Stomach smooth muscle (tissue), 2 donors: ENCODE measurements at regions not wholly inside any gene's neighbourhood (a gene's known extent, or its start where the extent isn't known, plus 50 kb on each side); places are given as distances from the start of the nearest gene placed in this dataset.

Source experiments
- H3K27ac ChIP-seq: one replicate; pipeline ENCODE4 v1.7.0; 2013; ENCODE audit warnings: mild to moderate bottlenecking, low read length, inconsistent platforms
- H3K27me3 ChIP-seq, 2 donors: one replicate each; pipeline ENCODE4 v1.7.0; 2013; ENCODE audit warnings: low read length in 2 of 2; ENCODE audit not compliant: insufficient read depth in 2 of 2, control insufficient read depth in 1 of 2
- H3K36me3 ChIP-seq, 2 donors: one replicate each; pipeline ENCODE4 v1.7.0; 2013; ENCODE audit warnings: low read length in 2 of 2; ENCODE audit not compliant: control insufficient read depth in 2 of 2, insufficient read depth in 2 of 2
- H3K4me1 ChIP-seq: one replicate; pipeline ENCODE4 v1.7.0; 2013; ENCODE audit warnings: low read length; ENCODE audit not compliant: control insufficient read depth, insufficient read depth
- H3K4me3 ChIP-seq, 2 donors: one replicate each; pipeline ENCODE4 v1.7.0; 2013; ENCODE audit warnings: low read length in 2 of 2
- H3K9ac ChIP-seq, 2 donors: one replicate each; pipeline ENCODE4 v1.7.0; 2013; ENCODE audit warnings: low read length in 2 of 2, mild to moderate bottlenecking in 1 of 2
- H3K9me3 ChIP-seq, 2 donors: one replicate each; pipeline ENCODE4 v1.7.0; 2013; ENCODE audit warnings: low read length in 2 of 2; ENCODE audit not compliant: control insufficient read depth in 2 of 2
- donor health status: healthy.
- donor health status: Pancreatic carcinoma.

DNA sequence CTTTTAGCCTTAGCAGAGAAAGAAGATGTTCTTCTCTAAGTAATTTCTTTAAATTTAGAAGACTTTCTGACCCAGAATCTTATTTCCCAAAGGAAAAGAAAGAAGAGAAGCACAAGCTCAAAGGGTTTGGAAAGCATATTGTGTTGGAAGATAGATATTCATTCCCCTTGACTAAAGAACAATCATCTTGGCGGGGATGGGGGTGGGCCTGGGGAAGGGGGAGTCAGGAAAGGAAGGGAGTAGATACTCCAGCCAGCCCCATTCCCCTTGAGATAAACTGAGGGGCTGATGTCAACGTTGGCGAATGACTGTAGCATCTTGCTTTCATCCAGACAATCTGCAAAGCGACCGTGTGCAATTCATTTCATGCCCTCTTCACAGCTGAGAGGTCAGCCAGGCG is 66.5 kb upstream of the SIPA1L2 start:
- Histone ChIP-seq H3K4me1 (peaks cover 7% of the 10 kb centered on the region), H3K27ac (no peak overlapping the region), H3K9ac (no peak overlapping the region), H3K4me3 (no peak overlapping the region), H3K27me3 (no peaks in the 10 kb centered on the region), H3K9me3 (no peaks in the 10 kb centered on the region), H3K36me3 (no peaks in the 10 kb centered on the region)

DNA sequence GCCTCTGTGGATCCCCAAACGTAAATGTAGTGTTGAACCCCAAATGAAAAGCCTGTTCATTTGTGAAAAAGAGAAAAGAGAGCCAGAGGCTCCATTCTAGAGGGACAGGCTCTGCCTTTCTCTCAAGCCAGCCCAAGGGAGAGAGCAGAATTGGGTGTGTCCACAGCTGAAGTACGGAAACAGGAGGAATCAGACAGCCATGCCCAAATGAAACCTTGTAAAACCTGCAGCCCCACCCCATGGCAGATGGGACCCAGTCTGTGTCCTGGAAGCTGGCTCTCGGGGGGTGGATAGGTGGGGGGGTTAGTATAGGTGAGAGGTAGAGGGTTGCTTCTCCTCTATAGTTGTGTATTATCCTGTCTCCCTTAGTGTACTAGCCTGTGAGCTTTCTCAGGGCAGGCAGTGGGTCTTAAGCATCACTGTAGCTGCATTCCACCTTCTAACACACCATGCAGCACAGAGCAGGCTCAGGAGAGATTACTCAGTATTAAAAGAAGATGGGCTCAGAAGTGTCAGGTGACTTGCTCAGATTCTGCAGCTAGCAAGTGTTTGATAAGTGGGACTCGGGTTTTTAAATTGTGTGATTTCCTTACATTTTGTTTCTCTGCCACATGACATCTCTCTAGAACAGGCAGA is 67.4 kb upstream of the SIPA1L2 start:
- Histone ChIP-seq H3K4me3 (no peak overlapping the region), H3K4me1 (peaks cover 7% of the 10 kb centered on the region), H3K9me3 (no peaks in the 10 kb centered on the region), H3K27me3 (no peaks in the 10 kb centered on the region), H3K27ac (no peak overlapping the region), H3K36me3 (no peaks in the 10 kb centered on the region), H3K9ac (no peak overlapping the region)

DNA sequence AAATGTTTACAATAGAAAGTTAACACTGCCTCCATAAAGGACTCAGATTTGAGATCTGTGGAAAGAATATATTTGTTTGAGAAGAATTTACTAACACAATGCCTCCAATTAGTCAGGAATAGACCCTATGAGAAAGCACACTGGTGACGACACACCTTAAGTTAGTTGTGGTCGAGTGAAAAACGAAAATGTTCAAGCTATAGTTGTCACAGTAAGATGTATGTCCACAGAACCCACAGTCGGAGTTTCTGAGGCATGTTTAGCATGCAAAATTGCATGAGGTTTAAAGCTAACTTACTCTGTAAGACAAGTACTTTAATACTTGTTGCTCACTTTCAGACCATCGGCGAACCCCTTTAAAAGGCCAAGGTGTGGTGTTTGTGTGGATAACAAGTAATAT is 69.9 kb upstream of the SIPA1L2 start:
- Histone ChIP-seq H3K9ac (no peak overlapping the region), H3K27ac (no peak overlapping the region), H3K4me1 (no peaks in the 10 kb centered on the region), H3K36me3 (no peaks in the 10 kb centered on the region), H3K27me3 (no peaks in the 10 kb centered on the region), H3K4me3 (no peak overlapping the region), H3K9me3 (no peaks in the 10 kb centered on the region)

DNA sequence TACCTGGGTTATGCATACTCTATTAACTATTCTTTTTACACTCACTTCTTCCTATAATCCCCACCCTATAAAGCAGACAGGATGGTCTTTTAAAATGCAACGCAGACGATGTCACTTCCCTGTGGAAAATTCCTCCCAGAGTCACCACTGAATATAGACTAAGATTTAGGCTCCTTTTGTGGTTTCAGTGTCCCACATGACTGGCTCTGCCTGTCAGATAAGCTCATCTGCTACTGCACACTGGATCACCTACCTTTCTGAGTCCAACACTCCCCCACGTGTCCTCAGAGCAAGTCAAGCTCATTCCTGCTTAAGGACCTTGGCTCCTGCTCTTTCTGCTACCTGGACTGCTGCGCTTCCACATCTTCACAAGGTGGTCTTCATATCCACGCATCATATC is 73.0 kb upstream of the SIPA1L2 start:
- H3K9ac ChIP-seq: no peak overlapping the region
- H3K9me3 ChIP-seq: no peaks in the 10 kb centered on the region
- no peak overlapping the region for H3K4me3 ChIP-seq
- H3K4me1 ChIP-seq: peaks cover 4% of the 10 kb centered on the region
- no peak overlapping the region for H3K27ac ChIP-seq
- no peaks in the 10 kb centered on the region for H3K36me3 ChIP-seq
- H3K27me3 ChIP-seq: no peaks in the 10 kb centered on the region

DNA sequence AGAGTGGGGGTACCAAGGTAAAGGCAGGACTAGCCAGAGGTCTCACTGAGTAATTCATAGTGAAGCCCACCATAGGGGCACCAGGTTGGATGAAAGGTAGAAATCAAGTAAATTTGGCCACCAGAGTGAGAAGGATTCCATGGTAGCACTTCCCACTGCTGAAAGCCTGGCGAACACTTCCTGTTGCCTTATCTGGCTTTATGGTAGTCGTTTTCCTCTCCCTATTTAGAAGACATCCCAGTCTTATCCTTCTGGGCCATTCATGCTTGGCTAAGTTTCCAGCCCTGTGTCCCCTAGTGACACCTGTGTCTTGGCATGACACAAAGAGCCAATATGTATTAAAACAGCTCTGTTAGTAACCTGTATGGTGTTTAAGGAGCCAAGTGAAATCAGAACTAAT is 74.3 kb upstream of the SIPA1L2 start:
- H3K36me3 ChIP-seq: no peaks in the 10 kb centered on the region
- no peak overlapping the region for H3K27ac ChIP-seq

DNA sequence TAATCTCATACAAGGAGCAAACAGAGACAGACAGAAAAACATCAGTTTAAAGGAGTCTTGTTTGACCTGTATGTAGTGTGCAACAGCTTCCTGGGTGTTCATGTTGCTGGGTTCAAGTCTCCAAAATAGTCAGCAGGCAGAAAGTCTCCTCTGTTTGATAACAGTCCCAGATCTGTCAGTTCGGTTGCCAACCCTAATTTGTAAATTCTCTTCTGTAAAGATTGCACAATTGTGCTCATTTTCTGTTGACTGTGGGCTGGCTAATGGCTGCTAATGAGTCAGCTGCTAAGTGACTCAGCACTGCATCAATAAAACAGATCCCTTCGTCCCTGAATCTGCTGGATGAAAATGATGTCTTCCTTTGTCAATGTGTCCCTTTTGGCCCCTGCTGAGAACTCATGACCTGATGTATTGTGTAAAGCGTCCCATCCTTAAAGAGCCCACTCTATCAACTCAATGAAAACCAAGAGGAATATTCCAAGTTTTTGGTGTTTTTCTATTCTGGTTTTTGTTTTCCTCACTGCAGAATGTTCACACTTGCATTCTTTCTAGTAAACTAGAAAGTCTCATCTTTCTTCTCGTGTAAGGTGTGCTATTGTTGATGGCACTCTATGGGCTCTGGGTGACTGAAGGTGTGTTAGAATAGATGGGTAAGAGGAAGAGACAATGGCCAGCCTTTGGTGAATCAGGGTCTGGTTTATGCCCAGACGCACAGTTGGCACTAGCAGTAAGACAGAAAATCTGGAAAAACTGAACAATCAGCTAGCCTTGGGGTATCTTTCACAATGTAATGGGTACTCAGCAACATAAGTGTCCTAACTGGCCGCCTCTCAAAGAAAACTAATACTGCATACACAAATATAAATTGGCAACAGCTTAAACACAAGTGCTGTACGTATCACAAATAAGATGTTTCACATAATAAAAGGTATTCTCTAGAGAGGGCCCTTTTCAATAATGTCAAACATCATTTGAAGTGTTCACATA is 75.1 kb upstream of the SIPA1L2 start:
- Histone ChIP-seq H3K27ac (no peak overlapping the region), H3K9ac (no peak overlapping the region), H3K36me3 (no peaks in the 10 kb centered on the region), H3K4me1 (peaks cover 4% of the 10 kb centered on the region), H3K4me3 (no peak overlapping the region), H3K27me3 (no peaks in the 10 kb centered on the region), H3K9me3 (no peaks in the 10 kb centered on the region)

More for the DNA sequence above, 74.3 kb upstream of the SIPA1L2 start:
- Histone ChIP-seq H3K4me1 (peaks cover 4% of the 10 kb centered on the region), H3K9ac (no peak overlapping the region), H3K27me3 (no peaks in the 10 kb centered on the region), H3K4me3 (no peak overlapping the region), H3K9me3 (no peaks in the 10 kb centered on the region)

DNA sequence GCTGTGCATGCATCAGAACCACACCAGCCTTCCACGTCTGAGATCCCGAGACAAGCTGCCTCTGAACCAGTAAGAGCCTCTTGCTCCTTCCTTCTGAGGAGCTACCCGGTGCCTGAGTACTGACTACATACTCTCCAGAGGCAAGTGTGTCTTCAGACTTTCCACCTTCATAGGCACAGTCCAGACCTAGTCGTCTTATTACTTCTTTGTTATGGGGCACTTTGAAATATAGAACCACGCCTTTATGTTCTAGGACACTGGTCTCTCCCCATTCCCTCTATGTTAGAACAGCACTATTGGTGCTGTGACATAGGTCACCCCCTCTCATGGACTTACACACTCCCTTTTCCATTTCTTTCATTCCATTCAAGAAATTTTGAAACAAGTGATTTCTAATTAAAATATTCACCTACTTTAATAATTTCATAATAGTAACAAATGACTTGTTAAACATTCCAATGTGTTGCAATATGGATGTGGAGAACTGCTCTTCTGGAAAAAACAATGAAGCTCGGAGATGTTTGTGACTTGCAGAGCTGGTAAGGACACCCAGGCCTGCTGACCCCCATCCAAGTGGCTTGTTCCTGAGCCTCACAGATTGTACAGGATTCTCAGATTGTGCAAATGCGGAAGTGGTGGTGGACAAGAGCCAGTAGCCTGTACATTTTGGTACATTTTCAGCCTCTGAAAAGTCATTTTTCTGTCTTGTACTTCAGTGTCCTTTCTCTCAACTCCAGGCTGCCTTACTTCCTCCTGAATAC is 76.1 kb upstream of the SIPA1L2 start:
- H3K36me3 ChIP-seq: no peaks in the 10 kb centered on the region
- no peak overlapping the region for H3K4me3 ChIP-seq
- H3K27ac ChIP-seq: peak overlapping the region; percentile 24
- no peak overlapping the region for H3K9ac ChIP-seq
- no peaks in the 10 kb centered on the region for H3K9me3 ChIP-seq
- peaks cover 4% of the 10 kb centered on the region for H3K4me1 ChIP-seq
- no peaks in the 10 kb centered on the region for H3K27me3 ChIP-seq

DNA sequence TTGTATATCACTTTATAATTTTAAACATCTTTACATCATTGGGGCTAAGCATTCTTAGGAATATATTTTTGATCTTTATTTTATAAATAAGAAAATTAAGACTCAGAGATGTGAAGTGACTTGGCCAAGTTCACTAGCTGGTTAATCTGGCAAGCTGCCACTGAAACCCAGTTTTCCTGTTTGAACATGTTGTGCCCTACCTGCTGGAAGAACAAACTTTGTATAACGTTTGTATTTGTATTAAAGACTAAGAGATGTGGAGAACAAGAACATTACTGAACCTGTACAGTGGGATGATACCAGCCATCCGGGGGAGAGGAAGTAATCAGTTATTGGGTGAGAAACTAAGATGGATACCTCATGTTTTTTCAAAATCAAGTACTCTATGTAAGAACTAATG is 77.2 kb upstream of the SIPA1L2 start:
- Histone ChIP-seq H3K27ac (no peak overlapping the region), H3K9me3 (no peaks in the 10 kb centered on the region), H3K27me3 (no peaks in the 10 kb centered on the region), H3K4me3 (no peak overlapping the region), H3K4me1 (peaks cover 4% of the 10 kb centered on the region), H3K9ac (no peak overlapping the region), H3K36me3 (no peaks in the 10 kb centered on the region)

DNA sequence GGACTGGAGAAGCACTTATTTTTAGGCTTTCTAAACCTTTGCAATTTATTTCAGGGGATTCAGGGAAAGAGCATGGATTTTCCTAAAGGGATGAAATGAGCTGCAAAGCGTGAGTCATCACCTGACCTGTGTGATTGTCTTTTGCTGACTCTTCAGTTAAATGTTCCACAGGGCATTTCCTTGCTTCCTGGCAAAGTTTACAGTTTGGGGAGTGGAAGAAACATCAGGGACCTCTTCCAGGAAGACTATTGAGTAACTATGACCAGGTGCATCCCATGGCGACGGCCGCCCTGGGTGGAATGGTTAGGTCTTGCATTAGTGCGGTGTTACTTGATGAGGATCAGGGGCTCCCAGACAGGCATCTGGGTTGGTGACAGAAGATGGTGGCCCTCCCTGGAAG is 79.5 kb upstream of the SIPA1L2 start:
- Histone ChIP-seq H3K36me3 (no peaks in the 10 kb centered on the region), H3K4me1 (peaks cover 4% of the 10 kb centered on the region), H3K9ac (no peak overlapping the region), H3K27me3 (no peaks in the 10 kb centered on the region), H3K9me3 (peaks cover 0 to 5% of the 10 kb centered on the region in 2 donors), H3K4me3 (no peak overlapping the region), H3K27ac (no peak overlapping the region)

DNA sequence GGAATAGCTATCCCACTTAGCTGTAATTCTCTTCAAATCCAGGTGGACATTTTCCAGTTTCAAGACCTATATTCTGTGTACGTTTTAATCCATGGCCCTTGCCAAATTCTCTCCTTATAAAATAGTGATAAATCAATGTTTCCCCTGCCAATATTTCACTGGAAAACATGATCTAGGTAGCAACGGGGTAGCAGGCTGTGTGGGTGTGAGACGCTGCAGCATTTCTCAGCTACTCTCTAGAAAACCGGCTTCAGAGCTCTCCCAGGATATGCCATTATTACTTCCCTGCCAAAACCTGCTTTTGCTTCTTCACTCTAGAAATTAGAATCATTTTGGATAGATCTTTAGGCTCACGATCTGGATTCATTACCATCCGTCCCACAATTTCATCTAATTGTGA is 82.1 kb upstream of the SIPA1L2 start:
- Histone ChIP-seq H3K36me3 (no peaks in the 10 kb centered on the region), H3K4me3 (no peak overlapping the region), H3K9me3 (peaks cover 0 to 5% of the 10 kb centered on the region in 2 donors), H3K9ac (no peak overlapping the region), H3K27me3 (no peaks in the 10 kb centered on the region), H3K27ac (no peak overlapping the region), H3K4me1 (no peaks in the 10 kb centered on the region)
